ENCODE measurements at regions not wholly inside any gene's neighbourhood (a gene's known extent, or its start where the extent isn't known, plus 50 kb on each side); places are given as distances from the start of the nearest gene placed in this dataset.
"Not testable (repeated sequence)": the region's sequence is repeated elsewhere in the genome, so short reads cannot be mapped to it uniquely, and the experiment has no call there.

GRCh38 chr2:125341353-125341752 lies 1314.6 kb upstream of the GYPC start:
- Histone ChIP-seq H3K79me2 (ENCODE audit: low read depth) (no peaks in the 10 kb centered on the region), H3K36me3 (ENCODE audit: low read depth) (no peaks in the 10 kb centered on the region), H3K4me1 (replicated peaks; ENCODE audit: insufficient read depth) (no peaks in the 10 kb centered on the region), H3F3A (ENCODE audit: insufficient read depth, low read depth) (no peaks in the 10 kb centered on the region), H4K20me1 (ENCODE audit: insufficient read depth) (no peaks in the 10 kb centered on the region), H3K27ac (no peak overlapping the region), H3K27me3 (ENCODE audit: insufficient read depth, low read depth) (no peaks in the 10 kb centered on the region), H3K4me2 (no peak overlapping the region), H3K9me2 (ENCODE audit: insufficient read depth) (no peaks in the 10 kb centered on the region), H3K9me3 (ENCODE audit: insufficient read depth, low read depth) (no peaks in the 10 kb centered on the region), H3K4me3 (no peak overlapping the region), H2AFZ (no peak overlapping the region; the same call in 1 of the 2 replicates)
- POLR2A ChIA-PET (ENCODE audit: unreplicated experiment), result no interaction called here
- CTCF ChIA-PET, result no interaction called here
- TF ChIP-seq CTCF (conservative IDR thresholded peaks at IDR 0.05) (no peak), EZH2 (IDR thresholded peaks at IDR 0.05; ENCODE audit: low read depth) (no peak)
- intact Hi-C loops (cut with micrococcal nuclease; ENCODE audit: unreplicated experiment), result no loop called here
- DNase-seq, result no peak
- BruUV-seq (replicated peaks), result no TSS peak

- not testable (repeated sequence) for H3K36me3 ChIP-seq (ENCODE audit: low read depth); H3K4me1 ChIP-seq (replicated peaks; ENCODE audit: insufficient read depth); BruUV-seq (replicated peaks)
Observed at GRCh38 chr2:125353542-125353941, 1302.4 kb upstream of the GYPC start.

GRCh38 chr2:125364192-125364983 lies 1291.6 kb upstream of the GYPC start:
- Histone ChIP-seq H3K79me2 (ENCODE audit: low read depth) (no peaks in the 10 kb centered on the region), H3K4me1 (replicated peaks; ENCODE audit: insufficient read depth) (no peaks in the 10 kb centered on the region), H3K27me3 (ENCODE audit: insufficient read depth, low read depth) (no peaks in the 10 kb centered on the region), H3K9me3 (ENCODE audit: insufficient read depth, low read depth) (no peaks in the 10 kb centered on the region), H3K4me3 (no peak overlapping the region), H3K36me3 (ENCODE audit: low read depth) (no peaks in the 10 kb centered on the region), H4K20me1 (ENCODE audit: insufficient read depth) (no peaks in the 10 kb centered on the region), H2AFZ (no peak overlapping the region), H3K4me2 (no peak overlapping the region), H3K9me2 (ENCODE audit: insufficient read depth) (no peaks in the 10 kb centered on the region), H3F3A (ENCODE audit: insufficient read depth, low read depth) (no peaks in the 10 kb centered on the region), H3K27ac (no peak overlapping the region)
- DNase-seq, result no peak
- BruUV-seq (replicated peaks), result no TSS peak
- intact Hi-C loops (cut with micrococcal nuclease; ENCODE audit: unreplicated experiment), result no loop called here
- ChIA-PET CTCF (no interaction called here), POLR2A (ENCODE audit: unreplicated experiment) (no interaction called here)
- no peak for TF ChIP-seq EZH2 (IDR thresholded peaks at IDR 0.05; ENCODE audit: low read depth)
- TF ChIP-seq CTCF (conservative IDR thresholded peaks at IDR 0.05), result 0 out of 2 replicates have a peak, but pooled peaks have one; percentile 29

More at GRCh38 chr2:125353542-125353941, 1302.4 kb upstream of the GYPC start:
- H3K27ac ChIP-seq; H4K20me1 ChIP-seq (ENCODE audit: insufficient read depth); H3K9me3 ChIP-seq (ENCODE audit: insufficient read depth, low read depth); H3K79me2 ChIP-seq (ENCODE audit: low read depth); intact Hi-C loops (cut with micrococcal nuclease; ENCODE audit: unreplicated experiment); H3K27me3 ChIP-seq (ENCODE audit: insufficient read depth, low read depth); DNase-seq; H3K4me3 ChIP-seq; H2AFZ ChIP-seq; H3F3A ChIP-seq (ENCODE audit: insufficient read depth, low read depth); POLR2A ChIA-PET (ENCODE audit: unreplicated experiment); CTCF ChIA-PET; H3K4me2 ChIP-seq; H3K9me2 ChIP-seq (ENCODE audit: insufficient read depth): not testable (repeated sequence)

- H2AFZ ChIP-seq, result no peak overlapping the region
- CTCF ChIA-PET, result no interaction called here
- no peaks in the 10 kb centered on the region for H3K36me3 ChIP-seq (ENCODE audit: low read depth)
- intact Hi-C loops (cut with micrococcal nuclease; ENCODE audit: unreplicated experiment), result no loop called here
- no peaks in the 10 kb centered on the region for H3K9me2 ChIP-seq (ENCODE audit: insufficient read depth)
- no peak overlapping the region for H3K4me3 ChIP-seq
- DNase-seq, result no peak
- BruUV-seq (replicated peaks), result no TSS peak
- H3F3A ChIP-seq (ENCODE audit: insufficient read depth, low read depth), result no peaks in the 10 kb centered on the region
- POLR2A ChIA-PET (ENCODE audit: unreplicated experiment), result no interaction called here
- no peak overlapping the region for H3K4me2 ChIP-seq
- H3K4me1 ChIP-seq (replicated peaks; ENCODE audit: insufficient read depth), result no peaks in the 10 kb centered on the region
- no peak overlapping the region for H3K27ac ChIP-seq
- no peak for TF ChIP-seq EZH2 (IDR thresholded peaks at IDR 0.05; ENCODE audit: low read depth)
- no peak for TF ChIP-seq CTCF (conservative IDR thresholded peaks at IDR 0.05)
- H3K79me2 ChIP-seq (ENCODE audit: low read depth), result no peaks in the 10 kb centered on the region
- no peaks in the 10 kb centered on the region for H3K27me3 ChIP-seq (ENCODE audit: insufficient read depth, low read depth)
- no peaks in the 10 kb centered on the region for H4K20me1 ChIP-seq (ENCODE audit: insufficient read depth)
- no peaks in the 10 kb centered on the region for H3K9me3 ChIP-seq (ENCODE audit: insufficient read depth, low read depth)
Observed at GRCh38 chr2:125364984-125365265, 1291.0 kb upstream of the GYPC start.

Measured in PC-9 (cell line).